HepG2 (cell line): ENCODE measurements at regions not wholly inside any gene's neighbourhood (a gene's known extent, or its start where the extent isn't known, plus 50 kb on each side); places are given as distances from the start of the nearest gene placed in this dataset.

ENCODE experiments used
- FOXA1 ChIP-seq, 2 experiments: fragments of 450-650 bp in 1 of 2; sonication (generic) in 1 of 2; formaldehyde crosslinking in 1 of 2; IDR thresholded peaks; 2 replicates each; pipeline versions ENCODE4 v1.4.0 to v1.6.1; 2016 to 2020; ENCODE audit warnings: missing genetic modification reagents in 1 of 2
- ZNF33B ChIP-seq: sonication (generic); formaldehyde crosslinking; IDR thresholded peaks from 2 replicates; pipeline ENCODE4 v1.5.1; 2020; ENCODE audit warnings: mild to moderate bottlenecking, missing genetic modification reagents

- TF ChIP-seq FOXA1 (IDR thresholded peaks at IDR 0.05) (no peak), FOXA1 (CRISPR knock-in tag; IDR thresholded peaks at IDR 0.05) (no peak), ZNF33B (CRISPR knock-in tag) (no peak)
Observed at GRCh38 chr11:32531528-32531927, 52.1 kb upstream of the EIF3M start.
